Sigmoid colon (tissue), 4 donors: ENCODE measurements at regions not wholly inside any gene's neighbourhood (a gene's known extent, or its start where the extent isn't known, plus 50 kb on each side); places are given as distances from the start of the nearest gene placed in this dataset.

Source experiments
- CTCF ChIP-seq, 4 experiments: fragments of 450-650 bp in 3 of 4; fragments of 200-600 bp in 1 of 4; IDR thresholded peaks; one replicate each; pipeline ENCODE4 v1.5.1; 2016 to 2019; ENCODE audit warnings: antibody characterized with exemption in 4 of 4, mild to moderate bottlenecking in 3 of 4, moderate library complexity in 2 of 4
- POLR2A ChIP-seq, 2 donors: fragments of 450-650 bp; IDR thresholded peaks; one replicate each; pipeline ENCODE4 v1.6.1; 2016; ENCODE audit warnings: antibody characterized with exemption in 2 of 2, mild to moderate bottlenecking in 2 of 2, moderate library complexity in 2 of 2
- POLR2AphosphoS5 ChIP-seq, 4 donors: sonication (generic); formaldehyde crosslinking; IDR thresholded peaks; one replicate each; pipeline ENCODE4 v1.6.1; 2017; ENCODE audit warnings: antibody characterized with exemption in 4 of 4

- no peak for TF ChIP-seq CTCF (IDR thresholded peaks at IDR 0.05)
- no peak for TF ChIP-seq POLR2AphosphoS5 (IDR thresholded peaks at IDR 0.05)
- TF ChIP-seq POLR2A (IDR thresholded peaks at IDR 0.05): no peak
These were observed 61.2 kb upstream of the MFGE8 start for GRCh38 chr15:88974392-88974791.
